ENCODE measurements at regions not wholly inside any gene's neighbourhood (a gene's known extent, or its start where the extent isn't known, plus 50 kb on each side); places are given as distances from the start of the nearest gene placed in this dataset.

DNA sequence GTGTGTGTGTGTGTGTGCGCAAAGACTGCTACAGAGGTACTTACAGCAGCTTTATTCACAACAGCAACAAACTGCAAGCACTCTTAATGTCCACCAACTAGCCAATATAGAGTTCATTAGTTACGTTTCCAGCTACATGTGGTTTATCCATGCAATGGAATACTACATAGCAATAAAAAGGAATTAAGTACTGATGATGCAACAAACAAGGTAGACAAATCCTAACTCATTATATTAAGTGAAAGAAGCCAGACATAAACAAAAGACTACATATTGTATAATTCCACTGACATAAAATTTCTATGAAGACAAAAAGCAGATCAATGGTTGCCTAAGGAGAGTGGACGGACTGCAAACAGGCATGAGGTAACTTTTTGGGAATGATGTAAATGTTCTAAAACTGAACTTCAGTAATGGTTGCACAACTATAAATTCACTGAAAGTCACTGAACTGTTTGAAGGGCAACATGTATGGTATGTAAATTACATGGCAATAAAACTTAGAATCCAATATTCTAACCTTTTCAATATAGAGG, 433.7 kb downstream of the SHQ1 start:
- Histone ChIP-seq H3K4me1 (replicated peaks in 1 of 4; ENCODE audit: control insufficient read depth in 3 of 4, insufficient read depth in 4 of 4, low read length in 3 of 4) (peaks cover 0 to 20% (median 2%) of the 10 kb centered on the region in 4 experiments; a peak in 3 of 7 replicates), H2BK20ac (ENCODE audit: low read length) (no peak overlapping the region), H3K4ac (replicated peaks; ENCODE audit: insufficient read length, low read depth, low read length) (no peak overlapping the region), H4K20me1 (replicated peaks in 1 of 2; ENCODE audit: control insufficient read depth in 1 of 2, insufficient read depth in 2 of 2, low read length in 2 of 2) (peaks cover 26 to 27% of the 10 kb centered on the region in 2 experiments), H2BK12ac (ENCODE audit: low read depth, low read length) (no peak overlapping the region), H4K8ac (ENCODE audit: extremely low read depth, insufficient read depth, low read length) (no peak overlapping the region), H2BK120ac (replicated peaks; ENCODE audit: low read depth, low read length) (no peak overlapping the region), H3K4me3 (ENCODE audit: extremely low read depth in 1 of 4, insufficient read depth in 2 of 4, low read depth in 3 of 4, low read length in 4 of 4) (no peak overlapping the region), H3K9ac (replicated peaks in 1 of 4; ENCODE audit: extremely low read depth in 1 of 4, low read depth in 3 of 4, low read length in 3 of 4) (no peak overlapping the region), H3K23ac (ENCODE audit: insufficient read length) (no peak overlapping the region), H3K79me1 (ENCODE audit: low read depth, low read length) (peaks cover 2% of the 10 kb centered on the region; the same call in 1 of the 2 replicates), H2AK5ac (ENCODE audit: low read depth, low read length) (no peak overlapping the region), H3K27ac (ENCODE audit: low read depth, low read length) (no peak overlapping the region), H3K79me2 (ENCODE audit: control insufficient read depth in 1 of 2, insufficient read depth in 2 of 2, low read length in 2 of 2) (peaks cover 39 to 100% of the 10 kb centered on the region in 2 experiments; a peak in 3 of 4 replicates), H4K5ac (ENCODE audit: insufficient read length, low read depth, low read length) (no peak overlapping the region), H3K4me2 (ENCODE audit: insufficient read depth in 1 of 2, low read depth in 2 of 2, low read length in 2 of 2) (no peak overlapping the region), H3K27me3 (replicated peaks in 1 of 4; ENCODE audit: control insufficient read depth in 3 of 4, extremely low read depth in 1 of 4, insufficient read depth in 3 of 4, low read length in 3 of 4) (no peaks in the 10 kb centered on the region), H2BK5ac (ENCODE audit: low read depth, low read length) (no peak overlapping the region), H3K36me3 (ENCODE audit: control insufficient read depth in 2 of 4, insufficient read depth in 4 of 4, low read length in 3 of 4) (no peaks in the 10 kb centered on the region), H3K18ac (ENCODE audit: extremely low read depth, low read length) (no peak overlapping the region), H3K56ac (replicated peaks; ENCODE audit: insufficient read length, low read depth, low read length) (no peak overlapping the region), H3K9me3 (ENCODE audit: insufficient read depth in 2 of 2, low read depth in 1 of 2, low read length in 1 of 2) (no peaks in the 10 kb centered on the region), H3K23me2 (ENCODE audit: low read depth, low read length) (no peaks in the 10 kb centered on the region), H2BK15ac (ENCODE audit: low read length) (no peak overlapping the region), H4K91ac (replicated peaks; ENCODE audit: insufficient read length, low read length) (no peak overlapping the region), H3K14ac (ENCODE audit: insufficient read length) (no peak overlapping the region), H2AFZ (ENCODE audit: low read length) (no peak overlapping the region)
- 64% methylated on average over 3 of the region's 3 CpGs; no CpG with 5 or more reads in 1 of the 2 experiments for WGBS, 2 experiments (ENCODE audit: extremely low coverage in 1 of 2, insufficient coverage in 1 of 2, insufficient read length in 1 of 2, insufficient replicate concordance in 2 of 2, low coverage in 1 of 2, low lambda C conversion rate in 2 of 2, missing lambda C conversion rate in 1 of 2)
- TF ChIP-seq, protein P1, sequence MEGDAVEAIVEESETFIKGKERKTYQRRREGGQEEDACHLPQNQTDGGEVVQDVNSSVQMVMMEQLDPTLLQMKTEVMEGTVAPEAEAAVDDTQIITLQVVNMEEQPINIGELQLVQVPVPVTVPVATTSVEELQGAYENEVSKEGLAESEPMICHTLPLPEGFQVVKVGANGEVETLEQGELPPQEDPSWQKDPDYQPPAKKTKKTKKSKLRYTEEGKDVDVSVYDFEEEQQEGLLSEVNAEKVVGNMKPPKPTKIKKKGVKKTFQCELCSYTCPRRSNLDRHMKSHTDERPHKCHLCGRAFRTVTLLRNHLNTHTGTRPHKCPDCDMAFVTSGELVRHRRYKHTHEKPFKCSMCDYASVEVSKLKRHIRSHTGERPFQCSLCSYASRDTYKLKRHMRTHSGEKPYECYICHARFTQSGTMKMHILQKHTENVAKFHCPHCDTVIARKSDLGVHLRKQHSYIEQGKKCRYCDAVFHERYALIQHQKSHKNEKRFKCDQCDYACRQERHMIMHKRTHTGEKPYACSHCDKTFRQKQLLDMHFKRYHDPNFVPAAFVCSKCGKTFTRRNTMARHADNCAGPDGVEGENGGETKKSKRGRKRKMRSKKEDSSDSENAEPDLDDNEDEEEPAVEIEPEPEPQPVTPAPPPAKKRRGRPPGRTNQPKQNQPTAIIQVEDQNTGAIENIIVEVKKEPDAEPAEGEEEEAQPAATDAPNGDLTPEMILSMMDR (IDR thresholded peaks at IDR 0.05; ENCODE audit: control extremely low read depth in 1 of 3, insufficient read depth in 1 of 3, low read depth in 1 of 3, low read length in 3 of 3) = no peak
- TF ChIP-seq GABPA (IDR thresholded peaks at IDR 0.05; ENCODE audit: borderline replicate concordance, insufficient read depth, low read length) = no peak
- no peak for TF ChIP-seq BACH1 (IDR thresholded peaks at IDR 0.05; ENCODE audit: low read length)
- no peak for TF ChIP-seq SAP30 (IDR thresholded peaks at IDR 0.05; ENCODE audit: insufficient read depth, insufficient replicate concordance, low read length)
- no peak for TF ChIP-seq BRCA1 (IDR thresholded peaks at IDR 0.05; ENCODE audit: low read depth, low read length)
- TF ChIP-seq CBX5 (IDR thresholded peaks at IDR 0.05; ENCODE audit: low read depth, low read length) = no peak
- no peak for TF ChIP-seq POU5F1 (IDR thresholded peaks at IDR 0.05; ENCODE audit: low read depth, low read length)
- no peak for TF ChIP-seq RBBP5 (IDR thresholded peaks at IDR 0.05; ENCODE audit: borderline replicate concordance, low read depth, low read length)
- TF ChIP-seq TAF7 (optimal IDR thresholded peaks at IDR 0.05; ENCODE audit: borderline replicate concordance, low read depth, low read length) = no peak
- ChIA-PET CTCF (ENCODE audit: partially characterized antibody) (no interaction called here), POLR2A (ENCODE audit: partially characterized antibody) (interaction anchor here (1.3 kb wide), 1 partner anchor 16 kb away, joined by 3 read pairs; no protein-coding TSS in a partner anchor)
- no peak for FAIRE-seq
- DNase-seq (ENCODE audit: low read depth in 1 of 2, low spot score in 2 of 2) = no peak

Measured in H1 (cell line).